Activated CD8-positive, alpha-beta T cell treated with anti-CD3 and anti-CD28 coated beads, Interleukin-2, amount 10 ng/mL, durations not matched to agents 7 days and 5 days (primary cell): ENCODE measurements at regions not wholly inside any gene's neighbourhood (a gene's known extent, or its start where the extent isn't known, plus 50 kb on each side); places are given as distances from the start of the nearest gene placed in this dataset.
A peak's percentile ranks its signal among the peaks of the same experiment; 100 is the strongest.

Experiments
- ATAC-seq: fragments of 150-1000 bp; cut with Tn5 transposase; one replicate; pipeline ENCODE4 v1.10.0; 2021; ENCODE audit warnings: moderate library complexity
- CTCF ChIA-PET: fragments of 350-600 bp; sonication (Branson Sonifier 250); formaldehyde crosslinking; loops from one replicate; lab custom pipeline; 2021; ENCODE audit warnings: antibody characterized with exemption; lab: Charles Lee
- POLR2A ChIA-PET: fragments of 350-600 bp; sonication (Branson Sonifier 250); formaldehyde crosslinking; loops from one replicate; lab custom pipeline; 2021; ENCODE audit warnings: antibody characterized with exemption; lab: Charles Lee
- DNase-seq: peaks from one replicate; pipeline ENCODE4 v3.0.0-alpha.2; 2020
- H3K27ac Mint-ChIP-seq: one replicate; pipeline ENCODE4 v1.8.0; 2021; ENCODE audit warnings: mild to moderate bottlenecking, mixed read lengths
- H3K27me3 Mint-ChIP-seq: one replicate; pipeline ENCODE4 v1.8.0; 2021; ENCODE audit warnings: low read depth, mixed read lengths
- H3K36me3 Mint-ChIP-seq: one replicate; pipeline ENCODE4 v1.8.0; 2021; ENCODE audit warnings: low read depth, mixed read lengths
- H3K4me1 Mint-ChIP-seq: one replicate; pipeline ENCODE4 v1.8.0; 2021; ENCODE audit warnings: low read depth, mixed read lengths
- H3K4me3 Mint-ChIP-seq: one replicate; pipeline ENCODE4 v1.8.0; 2021; ENCODE audit warnings: mild to moderate bottlenecking, mixed read lengths
- H3K9me3 Mint-ChIP-seq: one replicate; pipeline ENCODE4 v1.8.0; 2022; ENCODE audit warnings: mixed read lengths; ENCODE audit not compliant: insufficient read depth

DNA sequence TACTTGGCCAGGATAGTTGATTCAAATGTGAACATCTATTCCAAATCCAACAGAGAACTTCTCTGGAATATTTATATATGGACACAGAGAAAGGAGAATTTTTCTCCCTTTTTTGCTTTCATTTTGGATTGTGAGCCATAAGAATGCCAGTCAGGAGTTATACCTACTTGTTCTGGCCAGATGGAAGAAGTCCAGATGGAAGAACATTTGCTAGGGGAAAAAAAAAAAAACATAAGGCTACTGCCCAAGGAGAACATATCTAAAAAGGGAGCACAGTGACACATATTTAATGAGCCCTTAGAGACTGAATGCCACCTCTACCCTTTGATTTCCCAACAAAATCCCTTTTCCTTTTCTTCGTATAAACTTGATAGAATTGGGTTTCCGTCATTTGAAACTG is 61.7 kb upstream of the PPP2R2B start:
- no peaks in the 10 kb centered on the region for H3K9me3 Mint-ChIP-seq

DNA sequence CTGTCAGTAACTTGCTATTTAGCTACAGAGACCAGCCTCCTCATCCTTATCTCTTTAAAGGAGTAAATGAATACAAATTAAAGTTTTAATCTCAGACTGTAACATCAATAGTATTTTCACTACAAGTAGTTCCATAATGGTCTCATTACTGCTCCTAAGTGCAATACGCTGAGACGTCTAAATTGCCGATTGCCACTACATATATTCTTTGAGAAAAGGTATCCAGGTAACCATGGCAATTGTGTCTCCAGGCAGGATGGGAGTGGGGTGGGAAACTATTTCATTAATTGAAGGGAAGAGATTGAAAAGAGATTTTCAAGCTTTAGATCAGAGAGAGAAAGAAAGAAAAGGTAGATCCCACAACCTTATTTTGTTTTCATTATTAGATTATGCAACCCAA is 65.5 kb upstream of the PPP2R2B start:
- no peak for ATAC-seq

More for the DNA sequence above, 61.7 kb upstream of the PPP2R2B start:
- Mint-ChIP-seq H3K27ac (no peak overlapping the region), H3K4me3 (no peak overlapping the region), H3K4me1 (no peaks in the 10 kb centered on the region), H3K36me3 (no peaks in the 10 kb centered on the region), H3K27me3 (peaks cover 2% of the 10 kb centered on the region)
- ATAC-seq (no peak), DNase-seq (no peak)
- ChIA-PET POLR2A (no interaction called here), CTCF (no interaction called here)

DNA sequence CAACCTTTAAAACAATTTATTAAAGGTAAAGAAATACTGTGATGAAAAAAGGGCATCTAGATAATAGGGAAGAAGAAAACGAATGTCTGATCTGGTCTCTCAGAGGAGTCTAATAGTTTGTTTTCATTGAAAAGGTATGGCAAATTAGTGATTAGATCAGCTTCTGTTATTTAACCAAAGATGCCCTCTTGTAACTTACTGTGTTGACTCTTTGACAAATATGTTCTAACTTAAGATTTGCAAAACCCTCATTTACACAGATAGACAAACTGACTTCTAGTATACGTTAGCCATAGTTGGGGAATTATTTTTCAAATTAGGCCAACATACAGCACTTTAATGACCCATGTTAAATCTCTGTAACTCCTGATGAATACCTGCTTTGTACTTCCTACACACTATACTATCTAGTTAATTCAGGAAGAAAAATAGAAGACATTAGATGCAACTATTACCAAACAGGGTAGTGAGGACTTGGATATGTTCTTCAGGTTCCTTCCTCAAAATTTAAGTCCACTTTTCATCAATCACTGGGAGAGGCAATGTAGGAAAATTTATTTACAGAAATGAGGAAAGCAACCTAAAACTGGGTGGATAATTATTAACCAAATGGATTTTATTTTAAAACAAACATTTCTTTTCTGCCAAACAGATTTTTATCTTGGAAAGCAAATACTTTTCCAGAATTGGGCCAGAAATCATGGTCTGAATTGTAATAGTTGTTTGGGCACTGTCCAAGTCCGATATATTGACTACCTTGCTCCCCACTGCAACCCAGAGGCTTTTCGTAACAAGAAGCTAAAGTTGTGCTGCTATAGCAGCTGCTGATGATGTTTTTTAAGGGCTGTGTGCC is 66.4 kb upstream of the PPP2R2B start:
- DNase-seq = no peak
- H3K27me3 Mint-ChIP-seq = peaks cover 6% of the 10 kb centered on the region
- no peaks in the 10 kb centered on the region for H3K36me3 Mint-ChIP-seq
- ChIA-PET POLR2A (no interaction called here), CTCF (no interaction called here)
- no peak for ATAC-seq
- no peak overlapping the region for H3K27ac Mint-ChIP-seq
- peaks cover 3% of the 10 kb centered on the region for H3K4me1 Mint-ChIP-seq
- no peak overlapping the region for H3K4me3 Mint-ChIP-seq
- no peaks in the 10 kb centered on the region for H3K9me3 Mint-ChIP-seq

More for the DNA sequence above, 65.5 kb upstream of the PPP2R2B start:
- no peak overlapping the region for H3K4me3 Mint-ChIP-seq
- no peak overlapping the region for H3K27ac Mint-ChIP-seq
- ChIA-PET CTCF (no interaction called here), POLR2A (no interaction called here)
- no peak for DNase-seq
- no peaks in the 10 kb centered on the region for H3K9me3 Mint-ChIP-seq
- no peaks in the 10 kb centered on the region for H3K36me3 Mint-ChIP-seq
- peaks cover 3% of the 10 kb centered on the region for H3K4me1 Mint-ChIP-seq
- peaks cover 6% of the 10 kb centered on the region for H3K27me3 Mint-ChIP-seq

DNA sequence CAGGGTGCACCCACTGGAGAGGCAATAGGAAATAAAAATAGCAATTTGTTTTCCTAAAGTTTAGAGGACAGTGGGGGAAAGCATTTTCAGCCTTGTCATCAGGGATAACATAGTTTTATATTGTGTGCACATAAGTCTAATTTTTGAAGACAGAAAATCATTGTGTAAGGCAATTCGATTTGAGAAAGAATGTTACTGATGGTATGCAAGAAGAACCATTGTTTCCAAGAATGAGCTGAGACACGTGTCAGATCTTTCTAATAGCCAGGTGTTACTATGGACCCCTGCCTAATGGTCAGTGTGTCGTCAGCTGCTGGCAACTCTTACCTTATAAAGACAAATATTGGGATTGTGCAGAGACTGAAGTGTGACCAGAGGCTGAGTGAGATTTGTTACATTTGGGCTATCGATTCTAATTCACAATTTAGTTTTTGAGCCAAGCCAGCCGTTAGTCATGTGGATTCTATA is 67.1 kb upstream of the PPP2R2B start:
- Mint-ChIP-seq H3K27ac (no peak overlapping the region), H3K4me1 (peaks cover 3% of the 10 kb centered on the region), H3K27me3 (peaks cover 4% of the 10 kb centered on the region), H3K36me3 (no peaks in the 10 kb centered on the region), H3K9me3 (no peaks in the 10 kb centered on the region), H3K4me3 (no peak overlapping the region)
- ATAC-seq = no peak
- CTCF ChIA-PET = interaction anchor here (1.4 kb wide), 1 partner anchor 20 kb away, joined by 6 read pairs; no protein-coding TSS in a partner anchor
- no peak for DNase-seq
- POLR2A ChIA-PET = no interaction called here

DNA sequence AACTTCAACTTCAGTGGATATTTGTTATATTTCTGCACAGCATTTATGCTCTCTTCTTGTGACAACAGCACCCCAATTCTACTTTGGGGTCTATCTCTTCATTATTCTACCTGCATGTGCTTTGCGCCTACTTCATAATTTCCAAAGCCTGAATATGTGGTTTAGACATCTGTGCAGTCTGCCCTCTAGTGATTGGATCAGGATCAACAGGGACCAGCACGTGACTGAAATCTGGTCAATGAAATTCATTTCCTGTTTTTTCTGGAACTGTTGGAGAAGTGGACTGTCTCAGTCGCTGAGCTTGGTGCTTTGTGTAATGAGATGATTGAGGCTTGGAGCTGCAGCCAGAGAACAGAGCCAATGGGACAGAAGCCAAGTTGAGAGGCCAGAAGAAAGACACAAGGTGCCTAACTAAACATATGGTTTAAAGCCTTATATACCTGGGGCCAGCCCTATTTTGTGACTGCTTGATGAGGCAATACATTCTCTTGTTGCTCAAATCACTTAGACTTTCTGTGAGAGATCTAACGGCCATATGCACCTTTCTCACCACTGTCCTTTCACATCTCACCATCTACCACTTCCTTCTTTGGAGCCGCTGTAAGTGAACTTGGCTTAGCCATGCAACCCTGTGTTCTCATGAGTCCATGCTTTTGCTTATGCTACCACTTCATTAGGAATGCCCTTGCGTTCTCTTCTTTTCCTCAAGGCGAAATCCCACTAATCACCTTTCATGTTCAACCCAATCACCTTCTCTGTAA is 68.8 kb upstream of the PPP2R2B start:
- DNase-seq = peak; percentile 26
- Mint-ChIP-seq H3K4me3 (no peak overlapping the region), H3K9me3 (no peaks in the 10 kb centered on the region), H3K27ac (no peak overlapping the region), H3K36me3 (no peaks in the 10 kb centered on the region), H3K27me3 (peaks cover 7% of the 10 kb centered on the region), H3K4me1 (peaks cover 3% of the 10 kb centered on the region)
- ATAC-seq = no peak
- POLR2A ChIA-PET = no interaction called here
- CTCF ChIA-PET = interaction anchor here (1.0 to 1.4 kb wide), 5 partner anchors 15 to 409 kb away, joined by 3 to 6 read pairs (median 4); no protein-coding TSS in a partner anchor

DNA sequence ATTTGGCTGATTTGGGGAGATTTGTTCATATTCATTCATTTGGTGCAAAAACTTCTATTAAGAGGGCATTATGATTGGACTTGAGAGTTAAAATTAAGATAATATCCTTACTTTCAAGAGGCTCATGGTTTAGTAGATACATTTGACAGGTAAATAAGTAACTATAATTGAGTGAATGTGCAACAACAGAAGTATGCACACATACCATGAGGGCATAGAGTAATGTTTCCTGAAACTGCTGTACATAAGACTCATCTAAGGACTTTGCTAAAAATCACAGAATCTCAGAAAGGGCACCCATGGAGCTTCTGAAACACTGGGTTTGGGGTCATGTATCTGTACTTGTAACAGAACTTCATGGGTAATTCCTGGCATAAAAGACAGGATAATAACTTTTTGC is 70.1 kb upstream of the PPP2R2B start:
- ChIA-PET CTCF (interaction anchor here (1.1 to 1.3 kb wide), 2 partner anchors 17 to 407 kb away, joined by 3 read pairs; no protein-coding TSS in a partner anchor), POLR2A (no interaction called here)
- Mint-ChIP-seq H3K36me3 (no peaks in the 10 kb centered on the region), H3K27me3 (peaks cover 10% of the 10 kb centered on the region), H3K4me3 (no peak overlapping the region), H3K4me1 (peaks cover 3% of the 10 kb centered on the region), H3K27ac (no peak overlapping the region), H3K9me3 (no peaks in the 10 kb centered on the region)
- ATAC-seq = no peak
- DNase-seq = no peak

DNA sequence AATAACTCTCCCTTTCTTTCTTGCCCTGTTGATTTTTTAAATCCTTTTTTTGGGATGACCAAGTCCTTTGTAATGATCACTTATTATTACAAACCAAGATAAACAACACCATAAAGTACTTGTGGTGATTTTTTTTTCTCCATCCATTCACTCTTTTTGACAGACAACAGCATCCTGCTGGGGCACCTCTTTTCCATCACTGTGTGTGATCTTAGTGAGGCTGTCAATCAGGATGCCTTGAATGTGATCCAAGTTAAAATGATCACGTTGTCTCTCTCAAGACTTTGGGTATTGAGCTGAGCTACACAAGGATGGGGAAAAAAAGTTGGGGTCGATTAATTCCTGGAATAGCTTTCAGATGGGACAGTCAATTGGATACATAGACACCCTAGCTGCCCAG is 73.6 kb upstream of the PPP2R2B start:
- DNase-seq = no peak
- ATAC-seq = no peak
- Mint-ChIP-seq H3K4me3 (no peak overlapping the region), H3K27me3 (peaks cover 10% of the 10 kb centered on the region), H3K9me3 (no peaks in the 10 kb centered on the region), H3K4me1 (peaks cover 2% of the 10 kb centered on the region), H3K36me3 (no peaks in the 10 kb centered on the region), H3K27ac (no peak overlapping the region)
- CTCF ChIA-PET = interaction anchor here (1.6 kb wide), 1 partner anchor 290 kb away, joined by 4 read pairs; no protein-coding TSS in a partner anchor
- POLR2A ChIA-PET = no interaction called here

DNA sequence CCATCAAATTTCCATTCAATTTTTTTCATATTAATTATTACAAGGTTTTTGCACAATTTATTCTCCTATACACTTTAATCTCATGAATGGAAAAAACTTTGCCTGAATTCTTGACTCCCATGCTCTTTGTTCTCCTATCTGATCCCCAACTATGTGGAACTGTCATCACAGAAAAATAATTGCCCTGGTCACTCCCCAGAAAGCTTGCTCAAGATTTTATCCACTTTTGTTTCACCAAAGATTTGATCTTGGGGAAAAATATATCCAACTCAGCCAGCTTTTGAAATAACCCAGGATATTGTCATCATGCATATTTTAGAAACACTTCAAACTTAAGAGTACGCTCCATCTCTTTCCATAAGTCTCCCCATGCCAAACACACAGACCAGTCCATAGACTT is 77.7 kb upstream of the PPP2R2B start:
- Mint-ChIP-seq H3K27me3 (peaks cover 10% of the 10 kb centered on the region), H3K9me3 (no peaks in the 10 kb centered on the region)
- CTCF ChIA-PET = interaction anchor here (1.6 kb wide), 1 partner anchor 10 kb away, joined by 6 read pairs; no protein-coding TSS in a partner anchor

DNA sequence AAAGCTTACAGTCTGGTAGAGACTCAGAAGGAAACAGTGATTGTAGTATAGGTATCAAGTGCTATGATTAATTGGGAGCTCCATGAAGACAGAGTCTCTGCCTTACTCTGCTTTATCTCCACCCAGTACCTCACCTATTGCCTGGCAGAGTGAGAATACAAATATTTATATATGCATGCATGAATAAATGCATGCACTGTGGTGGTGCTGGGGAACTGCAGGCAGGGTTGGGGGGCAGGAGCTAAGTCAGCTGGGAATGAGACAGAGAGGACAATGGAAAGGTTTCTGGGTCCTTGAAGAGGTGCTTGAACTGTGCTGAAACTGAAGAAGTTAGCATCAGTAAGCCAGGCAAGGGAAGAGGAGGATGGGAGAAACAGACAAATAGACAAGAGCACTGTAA is 80.8 kb upstream of the PPP2R2B start:
- H3K27me3 Mint-ChIP-seq = peaks cover 4% of the 10 kb centered on the region
- POLR2A ChIA-PET = no interaction called here
- H3K27ac Mint-ChIP-seq = no peak overlapping the region
- H3K9me3 Mint-ChIP-seq = no peaks in the 10 kb centered on the region
- DNase-seq (no peak), ATAC-seq (no peak)
- no peaks in the 10 kb centered on the region for H3K4me1 Mint-ChIP-seq
- CTCF ChIA-PET = interaction anchor here (2.8 kb wide), 1 partner anchor 426 kb away, joined by 10 read pairs; no protein-coding TSS in a partner anchor
- H3K36me3 Mint-ChIP-seq = no peaks in the 10 kb centered on the region
- no peak overlapping the region for H3K4me3 Mint-ChIP-seq

More for the DNA sequence above, 77.7 kb upstream of the PPP2R2B start:
- ATAC-seq (no peak), DNase-seq (no peak)
- Mint-ChIP-seq H3K4me3 (no peak overlapping the region), H3K4me1 (no peaks in the 10 kb centered on the region), H3K27ac (no peak overlapping the region), H3K36me3 (no peaks in the 10 kb centered on the region)
- POLR2A ChIA-PET = no interaction called here

DNA sequence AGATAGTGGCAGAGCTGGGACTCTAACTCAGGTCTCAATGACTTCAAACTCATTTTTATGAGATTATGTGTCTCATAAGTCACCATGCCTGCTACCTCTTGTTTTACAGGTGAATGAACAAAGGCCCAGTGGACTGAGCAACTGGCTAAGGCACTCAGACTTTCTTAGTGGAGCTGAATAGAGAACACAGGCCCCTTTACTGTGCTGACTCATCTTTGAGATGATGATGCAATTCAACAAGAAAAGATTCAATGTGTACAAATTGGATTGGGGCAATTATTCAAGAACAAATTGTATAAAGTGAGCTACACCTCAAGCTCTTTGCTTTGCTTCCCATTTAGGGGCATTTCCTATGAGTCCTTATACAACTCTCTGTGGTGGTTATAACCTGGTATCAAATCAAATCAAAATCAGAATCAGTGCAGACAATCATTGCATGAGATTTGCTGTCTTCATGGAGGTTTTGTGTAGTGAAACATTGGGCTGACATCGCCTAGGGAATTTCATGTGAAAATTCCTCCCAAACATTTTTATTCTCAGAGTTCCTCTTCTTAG is 84.3 kb upstream of the PPP2R2B start:
- H3K4me1 Mint-ChIP-seq = no peaks in the 10 kb centered on the region

DNA sequence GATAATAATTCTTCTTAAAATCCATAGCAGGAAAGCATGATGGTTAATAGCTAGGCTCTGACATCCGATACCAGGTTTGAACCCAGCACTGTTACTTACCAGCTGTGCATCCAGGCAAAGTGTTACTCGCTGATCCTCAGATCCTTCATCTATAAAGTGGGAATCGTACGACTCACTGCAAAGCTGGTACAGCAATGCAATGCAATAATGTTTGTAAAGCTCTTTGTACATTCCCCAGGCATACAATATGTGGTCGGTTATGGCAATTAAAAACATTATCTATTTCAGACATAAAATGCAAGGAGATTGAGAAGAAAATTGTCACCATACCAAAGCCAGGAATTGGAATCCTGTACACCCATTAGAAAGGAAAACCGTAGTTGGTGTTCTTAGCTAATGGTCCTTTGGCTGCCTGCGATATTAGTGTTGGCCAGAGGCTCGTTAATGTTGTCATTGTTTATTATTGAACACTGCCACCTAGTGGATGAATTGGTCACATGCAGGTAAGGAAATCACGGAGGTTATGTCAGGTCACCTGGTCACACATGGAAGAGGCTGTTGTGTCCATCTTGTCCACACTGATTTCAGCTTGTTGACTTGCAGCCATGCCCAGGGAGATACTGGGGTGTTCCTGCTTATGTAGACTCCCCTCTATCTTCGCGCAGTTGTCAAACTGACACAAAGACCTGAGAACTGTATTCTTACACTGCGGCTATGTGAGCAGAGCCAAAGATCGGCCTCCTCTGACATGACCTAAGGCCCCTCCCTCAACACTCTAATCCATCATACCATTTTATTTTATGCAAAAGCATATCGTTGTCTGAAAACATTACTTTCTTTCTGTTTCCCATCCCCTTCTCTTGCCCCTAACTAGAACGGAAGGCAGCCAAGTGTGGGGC is 87.5 kb upstream of the PPP2R2B start:
- ChIA-PET CTCF (interaction anchor here (0.7 to 4.5 kb wide), 29 partner anchors 9 to 438 kb away, joined by 3 to 50 read pairs (median 4); partner anchors contain the start of gene PPP2R2B), POLR2A (no interaction called here)
- no peak overlapping the region for H3K27ac Mint-ChIP-seq
- peak; percentile 70 for DNase-seq
- ATAC-seq = peak; percentile 75
- no peaks in the 10 kb centered on the region for H3K36me3 Mint-ChIP-seq
- H3K9me3 Mint-ChIP-seq = no peaks in the 10 kb centered on the region
- no peaks in the 10 kb centered on the region for H3K4me1 Mint-ChIP-seq
- H3K27me3 Mint-ChIP-seq = no peaks in the 10 kb centered on the region
- H3K4me3 Mint-ChIP-seq = no peak overlapping the region

More for the DNA sequence above, 84.3 kb upstream of the PPP2R2B start:
- H3K9me3 Mint-ChIP-seq = no peaks in the 10 kb centered on the region
- H3K4me3 Mint-ChIP-seq = no peak overlapping the region
- POLR2A ChIA-PET = no interaction called here
- no peaks in the 10 kb centered on the region for H3K36me3 Mint-ChIP-seq
- no peak for ATAC-seq
- peaks cover 2% of the 10 kb centered on the region for H3K27me3 Mint-ChIP-seq
- DNase-seq = no peak
- CTCF ChIA-PET = interaction anchor here (0.8 to 0.9 kb wide), 4 partner anchors 16 to 429 kb away, joined by 3 to 4 read pairs (median 3); no protein-coding TSS in a partner anchor
- no peak overlapping the region for H3K27ac Mint-ChIP-seq
